GM21515 (cell line): ENCODE measurements at regions not wholly inside any gene's neighbourhood (a gene's known extent, or its start where the extent isn't known, plus 50 kb on each side); places are given as distances from the start of the nearest gene placed in this dataset.
A peak's percentile ranks its signal among the peaks of the same experiment; 100 is the strongest.
"Not testable (repeated sequence)": the region's sequence is repeated elsewhere in the genome, so short reads cannot be mapped to it uniquely, and the experiment has no call there.

Source experiments
- ATAC-seq: cut with Tn5 transposase; IDR thresholded peaks from one replicate; pipeline ENCODE4 v1.9.1; 2021; ENCODE audit not compliant: unreplicated experiment

DNA sequence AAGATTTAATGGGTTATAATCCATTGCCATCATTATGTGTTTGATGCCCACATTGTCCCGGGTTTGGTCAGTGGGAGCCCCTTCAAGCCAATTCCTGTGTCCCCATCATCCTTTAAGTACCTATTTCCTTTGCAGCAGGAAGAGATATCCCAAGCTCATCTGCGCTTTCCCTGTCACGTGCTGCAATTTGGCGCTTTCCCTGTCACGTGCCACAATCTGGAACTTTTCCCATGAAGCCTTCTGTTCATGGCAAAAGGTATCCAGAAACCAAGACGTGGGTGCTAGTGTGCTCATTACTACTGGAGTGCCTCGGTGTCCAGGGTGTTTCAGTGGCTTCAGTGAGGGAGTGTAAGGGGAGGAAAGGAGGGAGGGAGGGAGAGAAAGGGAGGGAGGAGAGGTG, 168.5 kb downstream of the NPIPB11 start:
- ATAC-seq = no peak

DNA sequence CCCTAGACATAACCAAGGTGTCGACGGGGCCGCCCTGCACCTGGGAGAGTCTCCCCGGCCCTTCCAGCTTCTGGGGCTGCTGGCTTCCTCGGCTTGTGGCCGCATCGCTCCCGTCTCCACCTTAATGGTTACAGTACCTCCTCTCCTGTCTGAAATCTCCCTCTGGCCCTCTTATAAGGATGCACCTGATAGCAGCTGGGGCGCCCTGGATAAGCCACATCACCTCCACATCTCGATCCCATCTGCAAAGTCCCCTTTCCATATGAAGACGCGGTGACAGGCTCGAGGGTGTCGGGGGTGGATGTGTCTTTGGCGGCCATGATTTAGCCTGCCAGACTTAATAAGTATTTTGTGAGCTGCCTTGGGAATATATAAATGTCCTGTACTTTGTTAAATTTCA, 169.0 kb downstream of the NPIPB11 start:
- not testable (repeated sequence) for ATAC-seq

DNA sequence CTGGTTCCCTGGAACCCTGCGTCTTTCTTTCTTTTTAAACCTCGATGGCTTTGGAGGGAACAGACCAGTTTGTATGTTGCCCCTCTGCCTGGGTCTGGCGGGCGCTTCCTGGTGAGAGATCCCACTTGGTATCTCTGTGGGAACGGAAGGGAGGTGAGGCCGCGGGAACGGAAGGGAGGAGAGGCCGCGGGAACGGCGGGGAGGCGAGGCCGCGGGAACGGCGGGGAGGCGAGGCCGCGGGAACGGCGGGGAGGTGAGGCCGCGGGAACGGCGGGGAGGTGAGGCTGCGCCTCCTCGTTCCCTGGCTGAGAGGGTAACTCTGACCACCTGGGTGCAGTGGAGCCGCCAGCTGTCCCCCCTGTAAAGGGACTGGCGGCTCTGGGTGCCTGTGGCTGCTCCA, 169.5 kb downstream of the NPIPB11 start:
- ATAC-seq = not testable (repeated sequence)

DNA sequence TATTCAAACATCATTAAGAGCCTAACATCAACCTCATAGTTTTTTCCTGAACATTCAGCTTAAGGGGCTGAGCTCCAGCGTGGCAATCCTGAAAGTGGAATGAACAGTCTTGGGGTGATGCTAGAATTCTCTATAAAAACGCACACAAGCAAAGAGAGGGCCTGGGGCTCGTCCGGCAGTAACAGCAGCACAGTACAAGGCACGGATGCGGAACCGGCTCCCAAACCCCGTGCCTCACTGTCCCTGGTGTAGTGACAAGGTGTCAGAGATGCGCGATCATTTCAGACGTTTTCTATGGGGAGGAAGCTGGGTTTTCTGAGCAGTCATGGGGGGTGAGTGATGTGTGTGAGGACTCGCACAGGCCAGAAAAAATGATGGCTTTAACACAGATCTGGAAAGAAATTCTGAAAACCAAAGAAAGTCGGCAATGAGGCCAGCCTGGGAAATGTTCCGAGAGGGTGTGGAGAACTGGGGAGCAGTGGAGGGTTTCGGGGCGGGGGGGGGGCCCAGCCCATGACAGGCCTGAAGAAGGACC, 170.6 kb downstream of the NPIPB11 start:
- ATAC-seq = not testable (repeated sequence)

DNA sequence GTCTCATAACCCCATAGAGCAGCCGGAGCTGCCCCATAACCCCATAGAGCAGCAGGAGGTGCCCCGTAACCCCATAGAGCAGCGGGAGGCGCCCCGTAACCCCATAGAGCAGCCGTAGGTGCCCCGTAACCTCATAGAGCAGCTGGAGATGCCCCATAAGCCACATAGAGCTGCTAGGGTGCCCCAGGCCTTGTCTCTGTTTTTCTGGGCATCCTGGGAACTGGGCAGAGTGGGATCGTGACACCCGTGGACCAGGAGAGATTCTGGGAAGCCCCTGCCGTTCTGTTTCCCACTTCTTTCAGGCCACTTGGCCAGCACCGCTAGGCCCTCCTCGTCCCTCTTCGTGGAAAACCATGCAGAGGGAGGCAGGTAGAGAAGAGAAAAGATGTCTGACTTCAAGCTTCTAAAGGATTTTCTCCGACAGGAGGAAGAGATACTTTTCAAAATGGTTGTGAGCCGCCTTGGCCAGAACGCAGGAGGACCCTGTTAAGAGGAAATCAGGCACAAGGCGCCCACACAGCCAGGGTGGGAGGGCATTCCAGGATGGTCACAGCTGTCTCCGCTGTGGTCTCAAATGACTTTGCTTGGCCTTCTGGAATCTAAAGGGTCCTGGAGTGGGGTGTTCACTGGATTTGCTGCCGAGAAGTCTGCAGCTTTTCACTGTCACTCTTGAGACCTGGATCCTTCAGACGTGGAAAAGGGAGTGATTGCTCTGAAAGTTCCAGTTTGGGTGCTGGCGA, 171.8 kb downstream of the NPIPB11 start:
- ATAC-seq = not testable (repeated sequence)

DNA sequence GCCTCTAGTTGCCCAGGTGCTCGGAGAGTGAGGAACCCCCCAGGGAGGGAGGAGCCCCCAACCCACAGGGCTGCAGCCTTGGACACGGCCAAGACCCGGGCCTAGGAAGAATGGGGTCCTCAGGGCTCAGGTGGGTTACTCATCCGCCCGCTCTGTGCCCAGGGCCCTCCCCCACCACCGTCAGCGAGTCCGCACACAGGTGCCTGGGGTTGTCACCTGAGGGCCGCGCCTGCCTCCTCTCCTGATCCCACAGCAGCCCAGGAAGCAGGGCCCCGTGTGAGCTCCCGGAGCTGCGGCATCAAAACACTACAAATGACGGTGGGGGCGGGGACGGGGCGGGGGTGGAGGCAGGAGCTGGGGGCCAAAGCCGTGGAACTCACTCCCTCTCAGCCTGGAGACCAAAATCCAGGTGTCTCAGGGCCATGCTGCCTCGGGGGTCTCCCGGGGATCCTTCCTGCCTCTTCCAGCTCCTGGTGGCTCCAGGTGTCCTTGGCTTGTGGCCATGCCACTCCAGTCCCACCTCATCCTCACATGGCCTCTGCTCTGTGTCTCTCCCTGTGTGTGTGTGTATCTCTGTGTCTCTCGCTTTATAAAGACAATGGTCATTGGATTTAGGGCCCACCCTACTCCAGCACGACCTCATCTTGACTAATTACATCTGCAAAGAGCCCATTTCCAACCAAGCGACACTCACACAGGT, 172.7 kb downstream of the NPIPB11 start:
- not testable (repeated sequence) for ATAC-seq

DNA sequence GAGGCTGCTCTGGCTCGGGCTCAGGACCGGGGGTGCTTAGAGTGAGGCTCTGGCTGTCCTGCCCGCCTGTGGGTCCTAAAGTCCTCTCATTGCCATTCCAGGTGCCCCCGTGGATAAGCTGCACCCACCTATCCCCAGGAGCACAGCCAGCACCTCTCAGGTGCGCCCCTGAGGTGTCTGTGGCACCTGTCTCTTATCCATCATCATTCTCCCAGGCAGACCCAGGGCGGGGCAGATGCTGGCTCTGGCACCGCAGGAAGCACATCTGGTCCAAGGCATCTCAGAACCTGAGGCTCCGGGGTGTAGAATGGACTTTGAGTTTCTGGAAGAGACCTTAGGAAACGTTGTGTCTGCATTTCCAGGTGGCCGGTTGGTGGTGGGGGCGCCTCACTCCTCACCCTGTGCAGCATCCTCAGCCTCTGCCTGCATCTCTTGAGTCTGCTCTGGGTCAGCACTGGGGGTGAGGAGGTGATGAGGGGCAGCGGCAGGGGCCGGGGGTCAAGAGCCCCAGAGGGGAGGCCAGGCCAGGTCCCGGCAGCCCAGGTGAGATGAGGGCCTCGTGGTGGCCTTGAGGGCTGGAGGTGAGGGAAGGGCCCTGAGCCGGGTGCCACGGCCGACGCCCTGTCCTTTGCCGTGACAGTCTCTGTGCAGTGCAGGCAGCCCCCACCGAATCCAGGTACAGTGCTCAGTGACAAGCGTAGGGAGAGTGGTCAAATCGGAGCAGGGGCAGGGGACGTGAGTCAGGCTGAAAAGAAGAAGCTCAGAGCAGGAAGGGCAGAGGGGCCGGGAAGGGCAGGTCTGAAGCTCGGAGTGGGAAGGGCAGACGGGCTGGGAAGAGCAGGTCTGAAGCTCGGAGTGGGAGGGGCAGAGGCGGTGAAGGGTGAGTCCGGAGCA, 173.5 kb downstream of the NPIPB11 start:
- no peak for ATAC-seq

DNA sequence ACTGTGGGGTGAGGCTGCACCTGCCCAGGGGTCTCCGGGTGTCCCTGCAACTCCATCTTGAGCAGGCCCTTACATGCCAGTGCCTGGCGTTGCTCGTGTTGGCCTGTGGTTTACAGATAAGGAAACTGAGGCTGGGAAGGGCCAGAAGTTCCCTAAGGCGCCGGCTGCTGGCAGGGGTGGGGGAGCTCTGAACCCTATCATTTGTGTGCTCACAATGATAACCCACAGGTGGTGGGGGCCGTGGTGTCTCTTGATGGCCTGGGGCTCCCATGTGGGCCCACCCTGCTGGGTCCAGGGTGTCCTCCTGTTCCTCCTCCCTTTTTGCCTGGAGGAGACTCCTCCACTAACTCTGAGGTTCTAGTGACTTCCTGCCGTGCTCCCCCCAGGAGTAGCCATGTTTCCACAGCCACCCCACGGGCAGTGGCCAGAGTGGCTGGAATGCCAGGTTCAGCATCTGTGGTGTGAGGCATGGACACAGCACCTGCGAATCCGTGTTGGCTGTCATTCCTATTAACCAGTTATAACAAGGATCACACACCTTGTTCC, 174.3 kb downstream of the NPIPB11 start:
- ATAC-seq = not testable (repeated sequence)

DNA sequence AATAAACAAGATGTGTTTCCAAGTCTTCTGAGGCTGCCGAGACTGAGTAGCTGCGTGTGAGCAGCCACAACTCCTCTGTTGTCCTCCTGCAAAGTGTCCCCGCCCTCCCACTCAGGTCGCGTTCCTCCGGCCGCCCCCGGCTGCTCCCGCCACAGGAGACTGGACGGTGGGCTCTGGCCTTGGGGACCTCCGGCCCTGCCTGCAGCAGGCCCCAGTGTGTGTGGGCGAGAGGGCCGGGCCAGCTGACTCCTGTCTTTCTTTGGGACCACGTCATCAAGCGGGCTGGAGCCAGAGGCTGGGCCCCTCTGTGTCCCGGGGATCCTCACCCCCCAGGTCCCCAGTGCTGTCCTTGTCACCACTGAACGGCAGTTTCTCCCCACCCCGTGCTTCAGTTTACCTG, 175.3 kb downstream of the NPIPB11 start:
- ATAC-seq = no peak

DNA sequence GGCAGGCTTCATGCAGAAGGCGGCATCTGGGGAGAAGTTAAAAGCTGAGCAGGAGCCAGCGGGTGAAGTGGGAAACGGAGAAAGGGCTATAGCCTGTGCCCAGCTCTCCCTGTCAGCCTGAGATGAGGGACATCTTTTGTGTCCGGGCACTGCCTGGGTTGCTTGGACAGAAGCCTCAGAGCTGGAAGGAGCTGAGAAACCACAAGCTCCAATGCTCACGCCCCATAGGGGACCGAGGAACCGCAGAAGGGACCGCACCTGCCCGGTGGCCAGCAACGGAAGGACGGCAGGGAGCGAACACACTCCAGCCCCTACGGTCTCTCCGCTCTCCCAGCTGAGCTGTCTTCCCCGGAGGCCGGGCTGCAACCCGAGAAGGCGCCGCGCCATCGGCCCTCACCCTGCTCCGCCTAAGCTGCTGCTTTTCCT, 175.8 kb downstream of the NPIPB11 start:
- no peak for ATAC-seq

DNA sequence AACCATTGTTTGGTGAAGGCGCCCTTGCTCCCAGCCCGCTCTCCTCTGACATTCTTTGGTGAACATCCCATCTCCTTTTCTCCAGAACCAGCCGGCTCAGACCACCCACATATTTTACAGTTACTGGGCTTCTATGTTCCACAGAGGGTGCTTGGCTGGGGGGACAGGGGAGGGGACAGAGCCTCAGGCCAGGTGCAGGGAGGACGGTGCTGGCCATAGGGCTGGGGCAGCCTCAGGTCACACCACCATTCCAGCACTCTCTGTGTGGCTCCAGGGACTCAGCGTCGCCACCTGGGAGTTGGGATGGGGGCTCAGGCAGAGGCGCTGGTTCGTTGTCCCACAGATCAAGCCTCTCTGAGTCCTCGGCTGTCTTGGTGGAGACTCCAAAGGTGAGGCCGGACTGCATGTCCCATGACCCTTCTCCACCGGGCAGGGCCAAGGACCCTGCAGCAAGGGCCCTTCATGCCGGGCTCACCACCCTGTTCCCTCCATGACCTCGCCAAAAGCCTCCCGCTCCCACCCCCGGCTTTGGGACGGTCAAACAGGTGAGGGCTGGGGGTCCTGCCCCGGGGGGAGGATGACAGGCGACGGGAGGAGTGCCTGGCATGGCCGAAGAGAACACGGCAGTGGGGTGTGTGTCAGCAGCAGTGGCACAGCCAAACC, 176.4 kb downstream of the NPIPB11 start:
- not testable (repeated sequence) for ATAC-seq

DNA sequence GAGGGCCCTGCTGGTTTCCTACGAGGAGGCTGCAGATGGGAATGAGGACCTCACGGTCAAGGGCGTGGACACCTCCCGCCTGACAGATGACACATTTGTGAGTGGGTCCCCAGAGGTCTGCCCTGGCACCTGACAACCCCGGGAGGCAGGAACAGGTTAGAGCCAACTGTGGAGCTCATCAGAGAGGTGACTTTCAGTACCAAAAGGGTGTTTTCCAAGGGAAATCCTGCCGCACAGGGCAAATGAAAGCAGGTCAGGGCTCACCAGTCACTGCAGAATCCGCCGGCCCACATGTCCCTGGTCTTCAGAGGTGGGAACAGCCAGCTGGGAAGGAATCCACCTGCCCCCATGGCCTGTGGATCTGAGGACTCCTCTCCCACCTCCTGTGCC, 176.9 kb downstream of the NPIPB11 start:
- ATAC-seq = not testable (repeated sequence)

DNA sequence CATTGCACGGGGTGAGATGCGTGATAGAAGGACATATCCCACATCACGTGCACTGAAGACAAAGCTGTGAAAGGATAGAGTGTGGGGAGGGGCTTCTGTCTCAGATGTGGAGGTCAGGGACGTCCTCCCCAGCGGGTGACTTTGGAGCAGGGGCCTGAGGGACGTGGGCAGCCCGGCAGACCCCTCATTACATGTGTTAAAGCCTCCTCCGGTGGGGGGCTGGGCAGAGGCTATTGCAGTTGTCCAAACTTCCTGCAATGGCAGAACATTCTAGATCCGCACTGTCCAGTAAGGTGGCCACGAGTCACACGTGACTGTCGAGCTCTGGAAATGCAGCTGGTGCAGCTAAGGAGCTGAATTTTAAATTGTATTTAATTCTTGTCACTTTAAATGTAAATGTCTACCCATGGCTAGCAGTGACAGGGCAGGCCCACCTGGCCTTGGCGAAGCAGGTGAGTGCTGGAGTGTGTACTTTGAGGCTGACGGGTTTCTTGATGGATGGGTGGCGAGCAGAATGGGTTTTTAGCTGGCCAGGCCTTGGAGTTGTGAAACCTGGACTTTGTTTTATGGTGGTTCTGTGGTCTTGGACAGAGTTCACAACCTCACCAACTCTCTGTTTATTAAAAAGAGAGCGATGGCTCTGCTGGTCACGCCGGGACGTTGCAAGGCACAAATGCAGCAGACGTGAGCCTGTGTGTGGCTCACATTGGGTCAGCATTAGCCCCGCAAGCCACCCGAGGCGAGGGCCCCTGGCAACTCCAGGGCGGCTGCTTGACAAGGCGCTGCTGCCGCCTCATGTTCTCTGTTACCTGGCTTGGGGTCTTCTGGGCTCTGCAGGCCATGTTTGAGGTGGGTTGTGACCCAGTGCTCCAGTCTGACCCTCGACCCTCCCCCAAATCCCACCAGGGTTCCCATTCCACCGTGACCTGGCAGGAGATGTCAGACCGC, 177.6 kb downstream of the NPIPB11 start:
- not testable (repeated sequence) for ATAC-seq

DNA sequence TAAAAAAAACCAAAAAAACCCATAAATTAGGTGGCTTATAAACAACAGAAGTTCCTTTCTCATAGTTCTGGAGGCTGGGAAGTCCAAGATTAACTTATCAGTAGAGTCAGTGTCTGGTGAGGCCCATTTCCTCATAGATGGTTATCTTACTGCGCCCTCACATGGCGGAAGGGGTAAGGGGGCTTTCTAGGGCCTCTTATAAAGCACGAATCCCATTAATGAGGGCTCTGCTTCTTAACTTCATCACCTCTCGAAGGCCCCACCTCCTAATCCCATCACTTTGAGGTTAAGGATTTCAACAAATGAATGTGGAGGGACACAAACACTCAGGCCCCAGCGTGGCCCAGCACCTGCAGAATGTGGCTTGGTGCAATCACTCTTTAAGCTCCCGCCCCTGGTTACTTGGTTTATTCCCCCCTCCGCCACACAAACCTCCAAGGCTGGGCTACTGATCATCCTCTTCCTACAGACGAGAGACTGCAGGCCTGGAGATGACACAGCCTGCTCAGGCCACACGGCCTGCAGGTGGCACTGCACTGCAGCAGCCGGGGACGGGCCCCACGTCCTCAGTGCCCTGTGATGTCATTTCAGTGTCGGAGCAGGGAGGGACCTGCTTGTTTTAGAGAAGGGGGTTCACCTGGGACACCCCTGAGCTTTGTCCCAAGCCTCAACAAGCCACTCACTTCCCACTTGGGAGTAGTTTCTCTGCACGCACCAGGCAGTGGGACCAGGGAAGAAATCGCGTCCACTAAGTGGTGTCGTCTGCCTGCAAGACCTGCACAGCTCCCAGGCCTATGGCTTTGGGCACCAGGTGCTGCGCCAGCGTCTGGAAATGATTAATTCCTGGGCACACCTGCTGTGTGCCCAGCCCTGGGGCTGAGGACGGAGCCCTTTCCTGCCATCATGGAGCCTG, 178.5 kb downstream of the NPIPB11 start:
- peak; percentile 52 for ATAC-seq

DNA sequence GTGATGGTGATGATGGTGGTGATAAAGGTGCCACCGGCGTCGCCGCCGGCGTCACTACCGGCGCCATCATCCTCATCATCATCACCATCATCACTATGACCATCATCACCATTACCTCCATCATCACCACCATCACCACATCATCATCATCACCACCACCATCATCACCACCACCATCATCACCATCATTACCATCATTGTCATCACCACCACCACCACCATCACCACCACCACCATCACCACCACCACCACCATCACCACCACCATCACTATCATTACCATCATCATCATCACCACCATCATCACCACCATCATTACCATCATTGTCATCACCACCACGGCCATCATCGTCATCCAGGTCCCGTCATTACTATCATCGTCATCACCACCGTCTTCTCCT, 179.7 kb downstream of the NPIPB11 start:
- no peak for ATAC-seq

DNA sequence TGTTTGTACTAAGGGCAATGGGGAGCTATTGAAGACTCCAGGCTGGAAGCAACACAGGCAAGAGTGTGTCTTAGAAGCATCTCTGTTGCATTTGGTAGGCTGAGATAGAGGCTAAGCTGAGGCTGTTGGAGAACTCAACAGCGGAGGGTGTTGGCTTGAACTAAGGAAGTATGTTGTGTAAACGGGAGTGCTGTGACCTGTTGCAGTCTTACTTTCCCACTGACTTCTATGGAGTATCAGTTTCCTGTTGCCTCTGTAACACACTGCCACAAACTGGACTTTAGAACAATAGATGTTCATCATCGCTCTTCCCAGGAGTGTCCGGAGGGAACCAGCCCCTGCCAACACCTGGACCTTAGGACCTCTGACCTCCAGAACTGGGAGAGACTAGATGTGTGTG, 181.8 kb downstream of the NPIPB11 start:
- not testable (repeated sequence) for ATAC-seq

DNA sequence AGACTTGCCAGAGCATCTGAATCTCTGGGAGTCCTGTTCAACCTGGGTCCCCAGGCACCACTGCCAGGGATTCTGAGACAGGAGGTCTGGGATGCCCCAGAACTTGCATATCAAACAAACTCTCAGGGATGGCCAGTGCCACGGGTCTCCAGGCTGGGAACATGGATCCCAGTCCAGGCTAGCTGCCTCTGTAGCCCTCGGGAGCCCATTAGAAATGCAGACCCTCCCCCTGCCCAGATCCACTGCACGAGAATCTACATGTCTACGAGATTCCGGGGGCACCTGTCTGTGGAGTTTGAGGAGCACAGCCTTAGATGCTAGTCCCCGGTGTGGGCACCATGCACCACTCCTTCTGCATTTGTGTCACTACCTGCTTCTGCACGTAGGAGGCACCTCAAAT, 183.9 kb downstream of the NPIPB11 start:
- ATAC-seq = not testable (repeated sequence)

DNA sequence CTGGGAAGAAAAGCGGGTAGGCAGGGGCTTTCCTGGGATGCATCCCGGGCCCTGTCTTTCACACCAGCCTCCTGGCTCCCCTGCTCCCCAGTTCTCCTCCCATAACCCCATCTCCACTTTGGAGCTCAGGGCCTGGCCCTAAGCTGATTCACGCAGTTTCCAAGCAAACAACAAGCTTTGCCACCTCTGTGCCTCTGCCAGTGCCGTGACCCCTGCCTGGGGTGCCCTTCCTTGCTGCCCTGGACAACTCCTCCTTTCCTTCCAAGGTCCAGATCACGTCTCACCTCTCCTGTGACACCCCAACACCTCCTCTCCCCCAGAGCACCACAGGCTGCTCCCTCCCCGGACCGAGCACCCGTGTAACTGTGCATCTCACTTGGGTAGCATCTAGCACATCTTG, 184.5 kb downstream of the NPIPB11 start:
- not testable (repeated sequence) for ATAC-seq
